Esophagus squamous epithelium (tissue), 5 donors: ENCODE measurements at regions not wholly inside any gene's neighbourhood (a gene's known extent, or its start where the extent isn't known, plus 50 kb on each side); places are given as distances from the start of the nearest gene placed in this dataset.

ENCODE experiments used
- DNase-seq: peaks from one replicate; lab custom pipeline; 2025; lab: John Stamatoyannopoulos, UW
- H3K27ac ChIP-seq, 4 donors: fragments of 200-600 bp; sonication (generic); one replicate each; pipeline ENCODE4 v1.5.1; 2016 to 2019; ENCODE audit warnings: mild to moderate bottlenecking in 1 of 4
- H3K27me3 ChIP-seq, 4 donors: fragments of 200-600 bp; sonication (generic); 1 replicate in 3 of 4; 2 replicates in 1 of 4; pipeline versions ENCODE4 v1.5.1 to v1.6.0; 2017 to 2021; ENCODE audit warnings: antibody characterized with exemption in 1 of 4
- H3K36me3 ChIP-seq, 3 donors: fragments of 200-600 bp; sonication (generic); one replicate each; pipeline ENCODE4 v1.5.1; 2016 to 2019
- H3K4me1 ChIP-seq, 3 donors: fragments of 200-600 bp; sonication (generic); one replicate each; pipeline ENCODE4 v1.5.1; 2017 to 2019
- H3K4me3 ChIP-seq, 4 donors: fragments of 200-600 bp; sonication (generic); 1 replicate in 3 of 4; 2 replicates in 1 of 4; pipeline ENCODE4 v1.5.1; 2016 to 2019; ENCODE audit warnings: mild to moderate bottlenecking in 2 of 4, moderate library complexity in 1 of 4
- H3K9me3 ChIP-seq, 3 donors: fragments of 200-600 bp; sonication (generic); one replicate each; pipeline ENCODE4 v1.5.1; 2016 to 2019
- POLR2A ChIP-seq, 4 donors: fragments of 450-650 bp; IDR thresholded peaks; one replicate each; pipeline ENCODE4 v1.6.1; 2017; ENCODE audit warnings: antibody characterized with exemption in 4 of 4, mild to moderate bottlenecking in 4 of 4, moderate library complexity in 3 of 4
- WGBS, 2 donors: methylation state at CpG; one replicate each; pipeline ENCODE4 v1.1.5; 2018; 5-methylcytosine and 5-hydroxymethylcytosine counted together
- intact Hi-C: fragments of 100-400 bp; cut with DNase I; formaldehyde crosslinking; loops from one replicate; pipeline ENCODE4 v1.15.0; 2022
- TF ChIP-seq, protein P1 (sequence below), 6 experiments: fragments of 450-650 bp in 4 of 6; fragments of 200-600 bp in 2 of 6; sonication (generic) in 2 of 6; IDR thresholded peaks; one replicate each; pipeline ENCODE4 v1.5.1; 2016 to 2019; ENCODE audit warnings: antibody characterized with exemption in 6 of 6, mild to moderate bottlenecking in 4 of 6, moderate library complexity in 4 of 6
- donor health status: DM: yes; HTN: yes; CAD: no.

DNA sequence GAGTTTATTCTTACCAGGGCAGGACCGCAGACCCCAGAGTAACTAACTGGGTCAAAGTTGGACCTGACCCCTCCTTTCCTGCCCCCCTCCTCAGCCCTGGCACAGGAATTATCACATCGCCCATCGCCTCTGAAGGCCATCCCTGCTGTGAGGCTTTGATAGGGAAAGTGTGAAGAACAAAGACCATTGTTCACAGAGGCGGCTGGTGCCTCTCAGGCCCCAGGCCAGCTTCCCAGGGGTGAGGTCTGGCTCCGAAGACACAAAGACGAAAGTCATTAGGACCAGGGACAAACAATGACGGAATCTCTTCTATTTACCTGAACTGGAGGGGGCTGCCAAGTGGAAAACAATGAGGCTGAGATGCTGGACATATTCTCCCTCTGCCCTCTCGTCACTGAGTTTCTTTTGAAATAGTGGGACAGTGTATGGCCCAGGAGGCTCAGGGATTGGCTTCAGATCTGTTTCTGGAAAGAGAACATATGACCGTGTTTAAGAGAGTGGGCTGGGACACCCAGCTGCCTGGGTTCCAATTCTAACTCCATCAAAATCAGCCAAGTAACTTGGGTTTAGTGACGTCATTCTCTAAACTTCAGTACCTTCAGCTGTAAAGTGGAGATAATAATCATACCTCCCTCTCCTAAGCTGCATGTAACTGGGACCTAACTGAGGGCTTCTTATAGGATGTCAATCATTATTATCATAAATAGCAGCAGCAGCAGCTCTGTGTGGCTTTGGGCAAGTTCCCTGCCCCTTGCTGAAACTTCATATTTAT is 769.4 kb downstream of the MED13L start:
- H3K27ac ChIP-seq: no peak overlapping the region
- H3K4me1 ChIP-seq: peaks cover 0 to 7% (median 4%) of the 10 kb centered on the region in 3 donors
- H3K36me3 ChIP-seq: no peaks in the 10 kb centered on the region
- intact Hi-C loops: no loop called here
- peaks cover 0 to 4% (median 0%) of the 10 kb centered on the region in 3 donors for H3K9me3 ChIP-seq
- no peaks in the 10 kb centered on the region for H3K27me3 ChIP-seq
- 63 to 75% methylated on average over 7 to 8 of the region's 10 CpGs for WGBS, 2 donors
- H3K4me3 ChIP-seq: no peak overlapping the region
- DNase-seq: no peak
- TF ChIP-seq, protein P1, sequence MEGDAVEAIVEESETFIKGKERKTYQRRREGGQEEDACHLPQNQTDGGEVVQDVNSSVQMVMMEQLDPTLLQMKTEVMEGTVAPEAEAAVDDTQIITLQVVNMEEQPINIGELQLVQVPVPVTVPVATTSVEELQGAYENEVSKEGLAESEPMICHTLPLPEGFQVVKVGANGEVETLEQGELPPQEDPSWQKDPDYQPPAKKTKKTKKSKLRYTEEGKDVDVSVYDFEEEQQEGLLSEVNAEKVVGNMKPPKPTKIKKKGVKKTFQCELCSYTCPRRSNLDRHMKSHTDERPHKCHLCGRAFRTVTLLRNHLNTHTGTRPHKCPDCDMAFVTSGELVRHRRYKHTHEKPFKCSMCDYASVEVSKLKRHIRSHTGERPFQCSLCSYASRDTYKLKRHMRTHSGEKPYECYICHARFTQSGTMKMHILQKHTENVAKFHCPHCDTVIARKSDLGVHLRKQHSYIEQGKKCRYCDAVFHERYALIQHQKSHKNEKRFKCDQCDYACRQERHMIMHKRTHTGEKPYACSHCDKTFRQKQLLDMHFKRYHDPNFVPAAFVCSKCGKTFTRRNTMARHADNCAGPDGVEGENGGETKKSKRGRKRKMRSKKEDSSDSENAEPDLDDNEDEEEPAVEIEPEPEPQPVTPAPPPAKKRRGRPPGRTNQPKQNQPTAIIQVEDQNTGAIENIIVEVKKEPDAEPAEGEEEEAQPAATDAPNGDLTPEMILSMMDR (IDR thresholded peaks at IDR 0.05): no peak
- no peak for TF ChIP-seq POLR2A (IDR thresholded peaks at IDR 0.05)

DNA sequence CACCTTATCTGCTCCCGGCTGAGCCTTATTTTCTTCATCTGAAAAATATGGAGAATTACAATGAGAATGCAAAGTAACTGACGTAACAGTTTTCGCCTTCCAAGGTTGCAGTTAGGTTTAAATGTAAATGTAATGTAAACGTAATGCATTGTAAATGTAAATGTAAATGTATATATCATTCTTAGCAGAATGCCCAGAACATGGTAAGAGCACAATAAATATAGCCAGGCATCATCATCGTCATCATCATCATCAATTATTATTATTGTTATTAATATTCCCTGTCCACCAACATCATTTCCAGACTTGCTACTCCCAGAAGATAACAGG is 770.0 kb downstream of the MED13L start:
- Histone ChIP-seq H3K4me3 (no peak overlapping the region), H3K4me1 (peaks cover 0 to 7% (median 4%) of the 10 kb centered on the region in 3 donors), H3K27ac (no peak overlapping the region), H3K36me3 (no peaks in the 10 kb centered on the region), H3K27me3 (no peaks in the 10 kb centered on the region), H3K9me3 (no peaks in the 10 kb centered on the region)
- intact Hi-C loops: no loop called here
- 82 to 83% methylated on average over 5 of the region's 5 CpGs for WGBS, 2 donors
- no peak for DNase-seq
- TF ChIP-seq, protein P1 (IDR thresholded peaks at IDR 0.05): no peak
- no peak for TF ChIP-seq POLR2A (IDR thresholded peaks at IDR 0.05)

DNA sequence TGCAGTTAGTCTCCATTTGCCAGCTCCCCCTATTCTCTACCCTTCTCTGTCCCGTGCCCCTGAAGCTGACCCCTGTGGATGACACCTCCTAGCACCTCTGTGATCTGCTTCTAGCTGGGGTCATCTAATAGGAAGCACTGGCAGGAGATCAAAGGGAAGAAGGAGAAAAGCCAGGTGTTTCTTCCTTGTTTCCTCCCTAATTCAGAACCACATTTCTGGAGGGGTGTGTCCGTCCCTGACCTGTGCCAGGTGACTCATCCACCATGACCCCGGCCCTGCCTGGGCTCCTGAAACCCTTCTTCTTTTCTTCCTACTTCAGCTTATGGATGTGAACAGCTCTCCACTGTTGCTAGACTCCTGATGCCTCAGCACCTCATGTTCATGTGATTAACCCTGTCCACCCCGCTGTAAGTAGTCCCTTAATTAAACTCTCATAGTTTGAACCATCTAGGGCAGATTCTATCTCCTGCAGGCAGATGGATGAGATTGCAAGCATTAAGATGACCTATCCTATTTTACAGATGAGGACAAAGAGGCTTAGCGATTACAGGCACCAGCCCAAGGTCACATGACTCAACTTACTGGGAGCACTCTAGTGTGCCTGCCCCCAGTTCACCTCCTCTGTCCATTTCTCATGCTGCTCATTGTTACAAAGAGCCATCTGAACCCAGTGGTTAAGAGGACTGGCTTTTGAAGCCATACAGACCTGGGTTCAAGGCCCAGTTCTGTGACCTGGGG is 770.5 kb downstream of the MED13L start:
- Histone ChIP-seq H3K36me3 (no peaks in the 10 kb centered on the region), H3K9me3 (no peaks in the 10 kb centered on the region), H3K4me1 (peaks cover 0 to 7% (median 4%) of the 10 kb centered on the region in 3 donors), H3K27ac (no peak overlapping the region), H3K27me3 (no peaks in the 10 kb centered on the region), H3K4me3 (no peak overlapping the region)
- 57 to 59% methylated on average over 5 of the region's 5 CpGs for WGBS, 2 donors
- TF ChIP-seq POLR2A (IDR thresholded peaks at IDR 0.05): no peak
- TF ChIP-seq, protein P1 (IDR thresholded peaks at IDR 0.05): no peak
- no peak for DNase-seq
- intact Hi-C loops: no loop called here

DNA sequence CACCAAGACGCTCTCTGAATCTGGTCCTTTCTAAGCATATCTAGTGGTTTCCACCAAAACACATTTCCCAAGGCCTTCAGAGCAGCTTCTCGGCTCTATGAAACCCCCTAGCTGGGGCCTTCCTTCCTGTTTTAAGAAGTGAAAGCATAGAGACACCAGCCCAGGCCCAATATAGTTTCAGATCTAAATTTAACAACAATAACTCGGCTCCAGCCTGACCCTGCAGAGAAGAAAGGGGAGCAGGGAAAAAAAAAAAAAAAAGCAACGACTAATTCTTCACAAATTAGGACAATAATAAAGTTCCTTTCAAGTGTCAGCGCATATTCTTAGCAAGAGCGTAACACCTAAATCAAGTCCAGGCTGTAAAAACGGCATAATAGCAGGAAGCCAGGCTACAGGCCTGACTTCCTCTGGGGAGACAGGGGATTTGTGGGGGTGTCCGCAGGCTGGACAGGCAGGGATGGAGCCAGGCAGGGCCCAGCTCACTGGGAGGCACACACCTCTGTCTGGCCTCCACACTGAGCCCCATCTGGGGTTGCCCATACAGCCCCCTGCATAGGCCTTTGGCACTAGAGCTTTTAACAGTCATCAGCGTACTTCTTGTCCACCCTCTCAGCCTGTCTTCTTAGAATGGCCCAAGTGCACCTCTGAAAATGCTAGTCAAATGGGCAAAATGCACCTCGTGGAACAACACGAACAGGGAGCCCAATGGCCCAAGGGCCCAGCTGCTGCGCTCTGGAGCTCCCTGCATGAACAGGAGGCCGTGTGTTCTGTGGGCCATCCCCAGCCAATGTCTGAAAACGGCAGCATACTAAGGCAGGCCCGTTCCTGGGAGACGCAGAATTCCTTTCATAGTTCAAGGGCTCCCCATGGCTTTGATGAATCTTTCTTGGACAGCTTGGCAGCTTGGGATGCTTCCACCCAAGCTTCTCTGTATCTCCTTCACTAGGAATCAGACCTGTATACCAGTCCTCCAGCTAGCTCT is 772.9 kb downstream of the MED13L start:
- Histone ChIP-seq H3K36me3 (no peaks in the 10 kb centered on the region), H3K27ac (peak overlapping the region in 1 of 4 donors; percentile 9), H3K9me3 (no peaks in the 10 kb centered on the region), H3K4me3 (no peak overlapping the region), H3K27me3 (no peaks in the 10 kb centered on the region), H3K4me1 (peaks cover 0 to 7% (median 4%) of the 10 kb centered on the region in 3 donors)
- DNase-seq: no peak
- TF ChIP-seq, protein P1 (IDR thresholded peaks at IDR 0.05): no peak
- TF ChIP-seq POLR2A (IDR thresholded peaks at IDR 0.05): no peak
- intact Hi-C loops: no loop called here
- 61 to 70% methylated on average over 13 to 14 of the region's 16 CpGs for WGBS, 2 donors
